HG03565 (cell line): ENCODE measurements at regions not wholly inside any gene's neighbourhood (a gene's known extent, or its start where the extent isn't known, plus 50 kb on each side); places are given as distances from the start of the nearest gene placed in this dataset.

Experiments
- ATAC-seq: cut with Tn5 transposase; IDR thresholded peaks from one replicate; pipeline ENCODE4 v1.9.1; 2021; ENCODE audit warnings: mild to moderate bottlenecking, moderate library complexity; ENCODE audit not compliant: unreplicated experiment

DNA sequence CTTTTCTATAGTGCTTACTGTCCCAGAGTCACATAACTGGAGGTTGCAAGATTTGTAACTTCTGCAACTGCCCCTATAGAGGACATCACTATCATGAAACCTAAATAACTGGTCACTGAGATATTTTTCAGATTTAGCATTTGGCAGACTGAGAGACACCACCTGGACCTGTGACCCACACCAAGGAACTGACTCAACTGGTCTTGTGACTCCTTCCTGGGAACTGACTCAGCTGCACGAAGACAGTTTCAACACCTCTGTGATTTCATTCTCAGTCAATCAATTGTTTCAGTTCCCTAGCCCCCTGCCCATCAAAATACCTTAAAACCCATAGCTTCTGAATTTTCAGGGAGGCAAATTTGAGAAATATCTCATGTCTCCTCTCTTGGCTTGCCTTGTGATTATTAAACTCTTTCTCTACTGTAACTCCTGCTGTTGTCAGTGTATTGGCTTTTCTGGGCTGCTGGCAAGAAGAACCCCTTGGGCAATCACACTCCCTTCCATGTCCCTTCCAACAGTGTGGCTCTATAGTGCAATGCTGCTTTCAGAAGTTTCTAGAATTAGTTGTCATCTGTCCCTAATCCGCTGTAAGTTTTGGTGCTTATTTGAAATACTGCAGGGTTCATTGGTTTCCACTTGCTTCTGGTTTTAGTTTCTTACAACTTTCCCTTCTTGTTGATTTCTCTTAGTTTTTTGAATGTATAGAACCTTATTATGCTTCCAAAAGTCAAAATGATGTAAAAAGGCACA is 127.8 kb upstream of the ADCY1 start:
- peak; percentile 54 for ATAC-seq

DNA sequence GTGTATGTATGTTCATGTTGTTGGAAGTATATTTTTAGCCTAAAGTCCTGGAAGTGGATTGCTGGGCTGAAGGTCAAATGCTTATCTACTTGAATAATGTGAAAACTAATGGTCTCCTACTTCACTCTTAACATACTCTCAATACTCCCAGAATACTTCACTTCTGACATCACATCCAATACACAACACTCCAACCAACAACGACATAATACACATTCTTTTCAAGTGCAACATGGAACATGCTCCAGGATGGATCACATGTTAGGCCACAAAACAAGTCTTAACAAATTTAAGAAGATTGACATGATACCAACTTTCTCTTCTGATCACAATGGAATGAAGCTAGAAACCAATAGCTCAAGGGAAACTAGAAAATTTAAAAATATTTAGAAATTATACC is 126.9 kb upstream of the ADCY1 start:
- no peak for ATAC-seq

DNA sequence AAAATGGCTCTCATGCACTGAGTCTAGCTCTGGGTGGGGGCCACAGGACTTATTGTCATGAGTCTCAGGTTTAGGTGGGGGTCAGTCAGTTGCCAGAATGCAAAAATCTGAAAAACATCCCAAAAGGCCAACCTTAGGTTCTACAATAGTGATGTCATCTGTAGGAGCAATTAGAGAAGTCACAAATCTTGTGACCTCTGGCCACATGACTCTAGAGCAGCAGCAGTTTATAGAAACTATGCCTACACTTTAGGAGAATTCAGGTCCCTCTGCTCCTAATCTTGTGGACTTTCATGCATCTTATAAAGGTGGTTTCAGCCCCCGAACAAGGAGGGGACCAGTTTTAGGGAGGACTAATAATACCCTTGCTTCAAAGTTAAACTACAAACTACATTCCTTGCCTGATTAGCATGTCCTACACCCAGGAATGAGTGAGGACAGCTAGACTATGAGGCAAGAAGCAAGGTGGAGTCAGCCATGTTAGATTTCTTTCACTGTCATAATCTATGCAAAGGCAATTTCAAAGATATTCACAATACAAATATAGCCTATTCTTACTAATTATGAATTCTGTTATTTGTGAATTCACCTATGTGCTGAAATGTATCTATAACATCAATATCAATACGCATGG is 123.5 kb upstream of the ADCY1 start:
- no peak for ATAC-seq

DNA sequence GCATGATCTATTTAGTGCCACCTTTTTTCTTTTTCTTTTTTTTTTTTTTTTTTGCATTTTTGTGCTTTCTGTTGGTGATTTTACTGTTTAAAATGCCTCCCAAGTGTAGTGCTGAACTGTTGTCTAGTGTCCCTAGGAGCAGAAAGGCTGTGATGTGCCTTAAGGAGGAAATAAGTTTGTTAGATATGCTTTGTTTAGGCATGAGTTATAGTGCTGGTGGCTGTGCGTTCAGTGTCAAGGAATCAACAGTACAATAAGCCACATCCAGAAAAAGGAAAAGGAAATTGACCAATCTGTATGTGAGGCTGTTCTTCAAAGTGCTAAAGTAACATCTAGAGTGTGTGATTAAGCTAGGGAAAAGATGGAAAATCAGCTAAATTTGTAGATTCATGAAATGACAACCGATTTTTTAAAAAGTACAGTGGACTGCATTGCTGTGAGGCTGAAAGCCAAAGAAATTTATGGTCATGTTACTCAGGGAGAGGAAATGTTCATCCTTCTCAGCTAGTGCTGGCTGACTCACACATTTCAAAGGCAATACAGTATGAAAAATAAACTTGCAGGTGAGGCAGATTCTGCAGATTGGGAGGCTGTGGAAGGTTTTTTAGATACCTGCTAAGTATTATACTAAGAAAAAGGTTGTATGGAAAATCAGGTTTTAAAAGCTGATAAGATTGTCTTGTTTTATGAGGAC is 122.7 kb upstream of the ADCY1 start:
- no peak for ATAC-seq

DNA sequence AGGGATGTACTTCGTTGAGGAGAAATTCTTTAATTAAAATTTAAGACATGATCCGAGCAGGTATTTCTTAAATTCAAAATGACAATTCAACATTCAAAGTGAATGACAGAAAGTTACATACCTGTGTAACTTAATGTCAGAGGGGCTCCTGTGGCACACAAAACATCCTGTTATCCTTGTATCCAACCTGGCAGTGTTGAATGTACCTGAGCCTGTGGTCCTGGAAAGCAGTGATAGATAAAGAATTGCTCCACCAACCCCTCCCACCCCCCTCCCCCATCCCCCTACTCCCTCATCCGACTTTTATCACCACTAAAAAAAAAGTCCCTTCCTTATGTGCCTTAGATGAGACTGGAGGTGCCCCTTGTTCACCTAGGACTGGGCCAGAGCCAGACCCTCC is 119.4 kb upstream of the ADCY1 start:
- no peak for ATAC-seq

DNA sequence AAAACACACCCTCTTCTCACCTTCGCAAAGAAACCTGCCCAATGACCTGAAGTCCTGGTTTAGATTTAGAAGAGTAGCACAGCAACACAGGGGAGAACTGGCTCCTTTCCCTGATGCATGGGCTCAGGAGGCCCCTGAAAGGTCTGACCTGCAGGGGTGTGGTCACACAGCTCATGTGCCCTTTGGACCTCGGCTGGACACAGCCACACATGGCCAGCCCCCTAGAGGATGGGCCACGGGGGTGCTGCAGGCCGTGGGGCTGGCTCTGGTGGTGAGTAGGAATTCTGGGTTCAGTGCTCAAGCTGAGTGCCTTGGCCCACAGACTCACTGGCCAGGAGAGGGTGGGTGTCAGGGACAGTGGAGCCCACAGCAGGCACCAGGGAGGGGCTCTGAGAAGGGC is 118.5 kb upstream of the ADCY1 start:
- ATAC-seq = no peak

DNA sequence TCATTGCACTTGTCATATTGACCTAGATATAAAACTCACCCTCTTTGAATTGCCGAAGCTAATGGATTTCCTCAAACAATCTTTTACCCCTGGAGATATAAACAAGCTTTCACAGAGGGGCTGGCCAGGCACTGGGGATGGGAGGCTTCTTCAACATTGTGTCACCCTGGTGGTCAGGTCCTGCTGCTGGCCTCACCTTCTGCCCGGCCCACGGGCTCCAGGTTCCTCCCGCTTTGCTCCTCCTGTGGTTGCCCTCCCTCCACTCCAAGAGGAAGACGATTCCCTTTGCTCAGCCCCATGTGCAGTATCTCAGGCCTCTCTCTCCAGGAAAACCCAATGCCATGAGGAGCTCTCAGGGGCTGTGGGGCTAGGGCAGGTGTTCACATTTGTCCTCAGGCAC is 118.1 kb upstream of the ADCY1 start:
- no peak for ATAC-seq

DNA sequence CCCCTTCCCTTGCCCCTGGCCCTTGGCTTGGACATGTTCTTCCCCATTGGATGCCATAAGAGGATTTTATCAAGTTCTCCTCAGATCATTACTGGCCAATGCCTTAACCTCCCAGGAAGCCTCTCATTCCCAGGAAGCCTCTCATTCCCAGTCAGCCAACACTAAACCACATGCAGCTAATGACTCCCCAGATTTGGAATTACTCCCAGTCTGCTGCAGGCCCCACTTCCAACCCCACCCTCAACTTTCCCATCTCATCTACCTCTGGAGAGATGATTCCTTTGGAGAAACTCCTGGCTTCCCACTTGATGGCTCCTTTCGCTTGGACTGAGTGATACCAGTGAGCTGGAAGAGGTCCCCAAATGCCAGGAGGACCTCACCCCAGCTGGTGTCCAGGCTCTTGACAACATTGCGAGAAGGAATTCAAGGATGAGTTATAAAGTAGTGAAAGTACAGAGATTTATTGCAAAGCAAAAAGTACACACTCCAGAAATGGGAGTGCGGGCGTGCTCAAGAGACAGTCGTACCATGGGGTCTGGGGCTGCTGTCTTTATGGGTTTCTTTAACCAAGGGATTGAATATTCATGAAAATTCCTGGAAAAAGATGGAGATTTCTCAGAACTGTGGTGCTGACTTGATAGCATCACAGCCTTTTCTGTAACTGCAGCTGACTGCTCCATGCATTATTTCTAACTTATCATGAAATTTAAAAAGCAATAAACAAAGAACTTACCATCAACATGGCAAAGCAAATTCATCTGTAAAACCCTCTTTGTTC is 117.2 kb upstream of the ADCY1 start:
- no peak for ATAC-seq

DNA sequence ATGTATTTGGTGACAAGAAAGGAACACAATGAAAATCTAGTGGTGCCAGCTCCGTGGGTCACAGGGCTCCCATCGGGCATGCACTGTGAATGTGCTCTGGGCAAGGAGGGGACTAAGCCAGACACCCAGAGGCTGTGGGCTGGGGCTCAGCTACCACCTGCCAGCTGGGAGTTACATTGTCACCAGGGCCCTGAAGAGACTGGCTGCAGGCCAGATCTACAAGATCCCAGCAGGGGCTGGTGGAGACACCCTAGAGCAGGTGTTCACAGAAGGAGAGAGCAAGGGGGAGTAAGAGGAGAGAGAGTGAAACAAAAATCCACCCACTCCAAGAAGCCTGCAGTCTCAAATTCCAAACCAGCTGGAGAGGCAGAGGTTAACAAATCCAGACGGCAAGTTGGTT is 116.6 kb upstream of the ADCY1 start:
- ATAC-seq = no peak

DNA sequence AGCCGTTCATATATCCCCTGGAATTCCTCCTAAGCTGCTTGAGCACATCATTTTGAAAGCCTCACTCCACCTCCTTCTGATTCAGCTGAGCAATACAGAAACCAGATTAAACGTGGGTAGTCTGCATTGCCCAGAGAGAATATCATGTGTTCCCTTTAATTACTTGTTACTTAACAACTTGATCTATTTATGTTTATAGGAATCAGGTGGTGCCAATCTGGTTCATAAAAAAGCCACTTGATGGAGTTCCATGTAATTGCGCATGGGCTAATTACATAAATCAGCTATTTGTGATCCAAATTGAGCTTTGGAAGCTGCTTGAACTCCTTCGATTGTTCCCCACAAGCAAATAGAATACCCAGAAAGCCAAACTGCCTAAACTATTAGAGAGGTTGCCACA is 114.7 kb upstream of the ADCY1 start:
- ATAC-seq = no peak

DNA sequence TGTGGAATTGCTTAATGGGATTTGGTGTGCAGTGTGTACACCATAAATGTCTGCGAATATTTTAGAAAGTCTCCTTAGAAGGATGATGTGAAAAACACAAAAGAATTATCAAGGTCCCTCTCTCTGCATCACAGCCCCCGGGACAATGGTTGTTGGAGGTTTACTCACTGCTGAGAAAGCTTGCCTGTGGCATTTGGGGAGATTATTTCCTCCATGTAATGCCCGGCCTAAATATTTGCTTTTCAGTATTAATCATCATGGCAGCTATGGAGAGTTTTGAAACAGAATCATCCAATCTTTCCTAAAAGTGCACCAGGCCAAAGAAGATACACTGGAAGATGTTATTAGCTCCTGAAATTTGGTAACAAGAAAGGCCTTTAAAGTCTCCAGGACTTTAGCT is 113.8 kb upstream of the ADCY1 start:
- ATAC-seq = no peak

DNA sequence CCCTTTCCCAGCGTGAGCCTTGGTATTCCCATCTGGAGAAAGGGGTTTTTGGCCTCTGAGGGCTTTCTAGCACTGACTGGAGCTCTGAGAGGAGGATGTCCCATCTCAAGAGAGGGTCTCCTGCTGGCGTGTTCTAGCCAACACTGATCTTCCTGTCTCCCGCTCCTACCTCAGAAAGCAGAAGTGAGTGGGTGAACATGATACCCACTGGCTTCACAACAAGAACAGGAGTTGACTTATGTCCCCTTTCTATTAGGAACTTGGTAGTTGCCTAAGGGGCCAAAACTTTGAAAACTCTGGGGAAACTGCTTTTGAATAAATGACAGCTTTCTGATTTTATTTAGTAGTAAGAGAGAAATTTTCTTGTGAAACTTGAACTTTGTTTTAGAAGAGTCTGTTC is 113.1 kb upstream of the ADCY1 start:
- no peak for ATAC-seq

DNA sequence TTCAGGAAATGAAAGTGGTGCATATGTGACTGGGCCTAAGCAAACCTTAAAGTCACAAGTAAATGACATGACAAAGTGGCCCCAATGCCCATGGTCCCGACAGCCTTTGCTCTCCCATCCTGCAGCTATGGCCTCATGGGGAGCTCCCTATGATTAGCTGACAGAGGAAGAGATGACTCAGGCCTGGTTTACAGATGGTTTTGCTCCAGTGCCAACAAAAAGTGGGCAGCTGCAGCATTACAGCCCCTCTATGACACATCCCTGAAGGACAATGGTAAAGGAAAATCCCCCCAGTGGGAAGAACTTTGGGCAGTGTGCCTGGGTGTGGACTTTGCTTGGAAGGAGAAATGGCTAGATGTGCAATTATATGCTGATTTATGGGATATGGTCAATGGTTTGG is 105.1 kb upstream of the ADCY1 start:
- ATAC-seq = no peak

DNA sequence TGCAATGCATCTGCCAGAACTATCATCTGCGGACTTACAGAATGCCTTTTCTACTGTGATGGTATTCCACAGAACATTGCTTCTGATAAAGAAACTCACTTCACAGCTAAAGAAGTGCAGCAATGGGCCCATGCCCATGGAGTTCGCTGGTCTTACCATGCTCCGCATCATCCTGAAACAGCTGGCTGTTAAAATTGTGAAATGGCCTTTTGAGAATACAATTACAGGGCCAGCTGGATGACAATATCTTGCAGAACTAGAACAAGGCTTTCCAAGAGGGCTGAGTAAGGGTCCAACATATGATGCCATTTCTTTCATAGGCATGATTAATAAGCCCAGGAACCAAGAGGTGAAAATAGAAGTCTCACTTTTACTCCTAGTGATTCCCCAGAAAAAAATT is 104.1 kb upstream of the ADCY1 start:
- ATAC-seq = no peak

DNA sequence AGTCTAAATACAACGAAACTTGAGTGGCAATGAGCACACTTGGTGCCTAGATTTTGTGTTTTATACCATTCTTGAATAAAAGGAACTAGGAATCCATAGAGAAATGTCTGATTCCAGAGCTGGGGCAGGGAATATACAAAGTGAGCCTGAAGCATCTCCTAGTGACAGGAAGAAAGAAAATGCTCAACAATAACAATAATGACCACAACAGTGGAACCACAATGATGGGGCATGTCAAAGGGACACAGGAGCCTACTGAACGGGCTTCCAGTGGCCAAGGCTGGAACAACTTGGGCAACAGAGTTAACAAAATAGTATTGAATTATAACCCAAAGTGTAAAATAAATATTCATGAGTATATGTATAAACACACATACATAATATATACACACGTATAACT is 94.4 kb upstream of the ADCY1 start:
- no peak for ATAC-seq

DNA sequence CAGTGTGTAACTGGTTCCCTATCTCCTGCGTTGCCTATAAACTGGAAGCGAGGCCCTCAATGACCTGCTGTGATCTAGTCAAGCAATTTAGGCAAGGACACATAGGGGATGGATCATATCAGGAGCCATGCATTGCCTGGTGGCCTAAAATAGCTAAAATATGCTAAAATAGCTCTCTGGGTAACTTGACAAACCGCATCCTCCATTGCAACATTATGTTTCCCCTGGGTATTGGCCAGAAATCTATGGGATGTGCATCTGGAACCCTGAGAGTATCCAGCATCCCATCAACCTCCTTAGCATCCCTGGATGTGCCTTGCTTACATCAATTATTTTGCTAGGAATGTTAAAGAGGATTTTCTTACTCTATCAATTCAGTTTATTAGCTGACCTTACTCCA is 91.7 kb upstream of the ADCY1 start:
- no peak for ATAC-seq

DNA sequence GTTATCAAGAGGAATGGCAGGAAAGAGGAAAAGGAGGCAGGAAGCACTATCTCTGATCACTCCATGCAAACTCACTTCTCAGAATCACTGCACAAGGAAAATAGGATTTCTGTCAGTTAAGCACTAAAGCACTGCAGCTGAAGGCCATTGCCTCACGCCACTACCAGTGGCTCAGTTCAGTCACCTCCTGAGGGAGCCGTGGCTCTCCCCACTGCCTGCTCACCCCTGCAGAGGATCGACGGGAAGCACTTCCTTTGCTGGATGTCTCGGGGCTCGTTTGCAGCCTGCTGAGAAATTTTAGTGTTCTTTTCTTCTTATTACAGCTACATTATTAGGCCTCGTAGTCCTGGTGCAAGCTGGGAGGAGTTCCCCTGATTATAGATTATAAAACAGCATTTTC is 90.1 kb upstream of the ADCY1 start:
- no peak for ATAC-seq

DNA sequence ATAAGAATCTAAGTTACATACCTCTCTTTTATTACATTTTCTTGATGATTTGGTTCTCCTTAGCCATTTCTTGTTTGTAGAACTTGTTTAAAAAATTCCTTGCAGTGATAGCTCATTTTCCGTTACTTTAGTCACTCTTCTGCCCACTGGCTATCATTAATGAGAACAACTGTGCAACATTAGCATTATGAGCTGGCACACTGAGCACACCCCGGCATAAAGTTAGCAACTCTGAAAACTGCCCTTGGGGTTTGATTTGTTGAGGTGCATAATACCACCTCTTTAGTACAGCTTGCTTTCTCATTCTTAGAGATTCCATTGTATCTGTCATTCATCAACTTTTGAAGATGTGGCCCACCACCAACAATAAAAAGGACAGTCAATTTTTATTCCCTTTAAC is 87.6 kb upstream of the ADCY1 start:
- ATAC-seq = no peak

DNA sequence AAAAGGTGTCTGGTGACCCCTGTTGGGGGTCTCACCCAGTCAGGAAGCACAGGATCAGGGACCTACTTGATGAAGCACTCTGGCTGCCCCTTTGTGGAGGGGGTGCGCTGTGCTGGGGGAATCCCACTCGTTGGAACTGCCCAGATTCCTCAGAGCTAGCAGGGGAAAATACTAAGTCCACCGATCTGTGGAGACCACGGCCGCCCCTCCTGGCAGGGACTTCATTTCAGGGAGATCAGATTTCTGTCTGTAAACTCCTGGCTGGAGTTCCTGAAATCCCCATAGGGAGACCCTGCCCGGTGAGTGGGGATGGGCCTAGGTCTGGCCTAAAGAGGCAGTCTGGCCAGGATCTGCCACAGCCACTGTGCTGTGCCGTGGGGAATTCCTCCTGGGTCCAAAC is 79.3 kb upstream of the ADCY1 start:
- ATAC-seq = no peak

DNA sequence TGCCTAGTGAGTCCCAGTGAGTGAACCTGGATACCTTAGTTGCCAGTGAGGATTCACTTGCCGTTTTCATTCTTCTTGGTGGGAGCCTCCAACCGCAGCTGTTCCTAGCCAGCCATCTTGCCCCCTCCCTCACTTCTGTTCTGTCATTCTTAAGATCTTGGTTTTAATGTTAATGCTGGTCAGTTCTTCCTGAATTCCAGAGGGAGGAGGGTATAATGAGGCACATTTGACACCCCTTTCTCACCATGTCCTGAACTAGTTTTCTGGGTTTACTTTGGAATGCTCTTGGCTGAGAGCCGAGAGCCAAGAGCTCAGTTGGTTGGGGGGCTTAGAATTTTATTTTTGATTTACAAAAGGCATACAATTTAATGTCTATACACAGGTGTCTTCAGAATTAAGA is 78.5 kb upstream of the ADCY1 start:
- ATAC-seq = no peak

DNA sequence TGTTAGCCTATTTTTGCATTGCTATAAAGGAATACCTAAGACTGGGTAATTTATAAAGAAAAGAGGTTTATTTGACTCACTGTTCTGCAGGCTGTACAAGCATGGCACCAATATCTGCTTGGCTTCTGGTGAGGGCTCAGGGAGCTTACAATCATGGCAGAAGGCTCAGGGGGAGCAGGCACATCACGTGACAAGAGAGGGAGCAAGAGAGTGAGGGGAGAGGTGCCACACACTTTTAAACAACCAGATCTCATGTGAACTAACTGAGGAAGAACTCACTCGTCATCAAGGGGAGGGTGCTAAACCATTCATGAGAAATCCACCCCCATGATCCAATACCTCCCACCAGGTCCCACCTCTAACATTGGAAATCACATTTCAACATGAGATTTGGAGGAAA is 73.9 kb upstream of the ADCY1 start:
- ATAC-seq = no peak

DNA sequence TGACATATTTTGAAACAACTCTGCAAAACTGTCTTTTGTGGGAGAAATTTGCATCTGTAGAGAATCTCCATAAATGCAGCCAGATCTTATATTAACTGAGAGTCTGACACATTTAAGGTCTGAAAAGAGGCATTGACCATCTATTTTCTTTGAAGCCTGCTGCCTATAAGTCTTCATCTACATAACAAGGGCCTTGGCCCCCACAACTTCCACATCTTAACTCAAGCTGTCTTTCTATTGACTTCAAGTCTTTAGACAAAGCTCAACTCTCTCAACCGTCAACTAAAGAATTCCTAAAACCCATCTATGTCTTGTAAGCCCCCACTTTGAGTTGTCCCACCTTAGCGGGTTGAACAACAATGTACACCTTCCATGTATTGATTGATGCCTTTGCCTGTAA is 72.4 kb upstream of the ADCY1 start:
- no peak for ATAC-seq
